ENCODE measurements at regions not wholly inside any gene's neighbourhood (a gene's known extent, or its start where the extent isn't known, plus 50 kb on each side); places are given as distances from the start of the nearest gene placed in this dataset.

GRCh38 chrX:26409636-26410035 is 193.7 kb downstream of the MAGEB5 start:
- H3K4me3 ChIP-seq (ENCODE audit: low read depth, low read length) = no peak overlapping the region
- no peak for DNase-seq (ENCODE audit: low read depth)

GRCh38 chrX:26387906-26388305 is 171.9 kb downstream of the MAGEB5 start:
- no peak for DNase-seq (ENCODE audit: low read depth)
- H3K4me3 ChIP-seq (ENCODE audit: low read depth, low read length) = no peak overlapping the region
- TF ChIP-seq CTCF (IDR thresholded peaks at IDR 0.05; ENCODE audit: insufficient read depth, low read length) = no peak

More at GRCh38 chrX:26409636-26410035, 193.7 kb downstream of the MAGEB5 start:
- TF ChIP-seq CTCF (IDR thresholded peaks at IDR 0.05; ENCODE audit: insufficient read depth, low read length) = no peak

GRCh38 chrX:26376037-26376708 is 160.2 kb downstream of the MAGEB5 start:
- no peak for TF ChIP-seq CTCF (IDR thresholded peaks at IDR 0.05; ENCODE audit: insufficient read depth, low read length)
- H3K4me3 ChIP-seq (ENCODE audit: low read depth, low read length) = no peak overlapping the region

GRCh38 chrX:26375346-26375745 is 159.4 kb downstream of the MAGEB5 start:
- TF ChIP-seq CTCF (IDR thresholded peaks at IDR 0.05; ENCODE audit: insufficient read depth, low read length) = no peak
- DNase-seq (ENCODE audit: low read depth) = no peak
- H3K4me3 ChIP-seq (ENCODE audit: low read depth, low read length) = no peak overlapping the region

More at GRCh38 chrX:26376037-26376708, 160.2 kb downstream of the MAGEB5 start:
- DNase-seq (ENCODE audit: low read depth) = no peak

GRCh38 chrX:26373829-26374228 is 157.9 kb downstream of the MAGEB5 start:
- H3K4me3 ChIP-seq (ENCODE audit: low read depth, low read length) = no peak overlapping the region
- TF ChIP-seq CTCF (IDR thresholded peaks at IDR 0.05; ENCODE audit: insufficient read depth, low read length) = no peak
- DNase-seq (ENCODE audit: low read depth) = no peak

- no peak for TF ChIP-seq CTCF (IDR thresholded peaks at IDR 0.05; ENCODE audit: insufficient read depth, low read length)
These were observed 137.0 kb downstream of the MAGEB5 start for GRCh38 chrX:26352891-26353430.

More at GRCh38 chrX:26352891-26353430, 137.0 kb downstream of the MAGEB5 start:
- no peak overlapping the region for H3K4me3 ChIP-seq (ENCODE audit: low read depth, low read length)
- no peak for DNase-seq (ENCODE audit: low read depth)
